Epidermal melanocyte (primary cell): ENCODE measurements at regions not wholly inside any gene's neighbourhood (a gene's known extent, or its start where the extent isn't known, plus 50 kb on each side); places are given as distances from the start of the nearest gene placed in this dataset.
"Not testable (repeated sequence)": the region's sequence is repeated elsewhere in the genome, so short reads cannot be mapped to it uniquely, and the experiment has no call there.

Source experiments
- DNase-seq: peaks from one replicate; pipeline ENCODE4 v3.0.0; 2011; ENCODE audit warnings: low spot score; ENCODE audit not compliant: insufficient read length

- no peak for DNase-seq
These were observed 133.6 kb upstream of the RAP2B start for GRCh38 chr3:153028381-153028780.

DNA sequence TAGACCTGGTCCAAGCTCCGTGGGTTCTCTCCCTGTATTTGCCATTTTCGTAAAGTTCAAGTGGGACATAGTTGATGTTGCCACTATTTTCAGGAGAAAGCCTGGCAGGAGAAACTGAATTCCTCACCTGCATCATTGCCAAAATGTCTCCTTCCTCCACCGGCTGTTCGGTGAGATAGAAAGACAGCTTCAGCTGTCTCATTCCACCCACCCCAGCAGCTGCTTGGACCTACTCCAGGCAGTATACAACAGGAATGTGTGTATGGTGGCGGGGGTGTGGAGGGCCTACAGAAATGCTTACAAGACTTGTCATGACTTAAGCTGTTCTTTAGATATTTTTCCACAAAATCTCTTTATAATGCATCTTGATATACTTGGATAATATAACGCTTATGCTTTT lies 132.7 kb upstream of the RAP2B start:
- no peak for DNase-seq

- no peak for DNase-seq
These were observed 129.1 kb upstream of the RAP2B start for GRCh38 chr3:153032891-153033290.

GRCh38 chr3:153036846-153037245 lies 125.2 kb upstream of the RAP2B start:
- DNase-seq, result no peak

DNA sequence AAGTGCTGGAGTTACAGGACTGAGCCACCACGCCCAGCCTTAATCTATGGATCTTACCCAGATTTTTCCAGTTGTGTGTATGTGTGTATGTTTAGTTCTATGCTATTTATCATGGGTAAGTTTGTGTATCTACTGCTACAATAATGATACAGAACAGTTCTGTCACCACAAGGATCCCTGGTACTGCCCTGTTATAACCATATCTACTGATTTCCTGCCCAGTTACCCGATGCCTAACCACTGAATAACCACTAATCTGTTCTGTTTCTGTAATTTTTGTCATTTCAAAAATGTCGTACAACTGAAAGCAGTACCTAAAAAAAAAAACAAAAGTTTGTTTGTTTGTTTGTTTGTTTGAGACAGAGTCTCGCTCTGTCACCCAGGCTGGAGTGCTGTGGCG lies 123.7 kb upstream of the RAP2B start:
- DNase-seq, result no peak

- DNase-seq, result no peak
These were observed 123.2 kb upstream of the RAP2B start for GRCh38 chr3:153038779-153039178.

DNA sequence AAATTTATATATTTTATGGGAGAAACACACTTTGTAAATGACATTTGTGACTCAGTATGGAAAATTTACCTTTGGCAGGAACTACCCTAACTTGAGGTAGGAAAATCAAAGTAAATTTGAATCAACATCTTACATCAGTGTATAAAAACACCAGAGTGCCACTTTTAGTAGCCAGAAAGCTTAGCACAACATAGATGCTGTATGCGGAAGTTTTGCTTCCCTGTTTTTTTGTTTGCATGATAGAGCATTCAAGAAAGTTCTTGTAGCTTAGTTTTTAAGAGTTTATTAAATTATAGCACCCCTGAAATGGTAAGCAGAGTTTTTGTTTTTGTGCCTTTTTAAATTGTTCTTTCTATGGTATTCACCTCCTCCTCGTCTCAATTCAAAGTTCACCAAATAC lies 120.8 kb upstream of the RAP2B start:
- DNase-seq, result no peak

GRCh38 chr3:153042088-153042487 lies 119.9 kb upstream of the RAP2B start:
- no peak for DNase-seq

DNA sequence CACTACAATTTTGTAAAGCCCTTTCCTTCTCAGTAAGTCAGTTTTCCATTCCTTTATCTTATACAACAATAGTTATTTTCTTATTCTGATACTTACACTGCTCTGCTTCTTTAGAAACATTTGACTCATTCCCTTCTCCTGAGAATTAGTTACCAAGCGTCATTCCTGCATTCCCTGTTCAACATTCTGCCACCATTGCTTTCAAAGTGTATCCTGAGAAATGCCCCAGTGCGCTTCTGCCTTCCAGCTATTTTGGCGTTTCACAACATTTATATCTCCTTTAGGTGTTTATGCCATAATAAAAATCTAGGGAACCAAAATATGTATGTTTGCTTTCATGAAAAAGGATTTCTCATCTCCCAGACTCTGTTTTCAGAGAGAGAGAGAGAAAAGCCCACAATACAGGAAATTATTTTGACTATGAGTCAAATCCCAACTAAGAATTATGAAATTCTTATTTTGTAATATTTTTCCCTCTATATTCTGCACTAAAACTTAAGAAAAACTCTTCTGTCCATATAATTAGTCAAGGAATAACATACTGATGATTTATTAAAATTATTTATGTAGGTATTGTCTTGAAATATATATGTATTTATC lies 118.2 kb upstream of the RAP2B start:
- no peak for DNase-seq

DNA sequence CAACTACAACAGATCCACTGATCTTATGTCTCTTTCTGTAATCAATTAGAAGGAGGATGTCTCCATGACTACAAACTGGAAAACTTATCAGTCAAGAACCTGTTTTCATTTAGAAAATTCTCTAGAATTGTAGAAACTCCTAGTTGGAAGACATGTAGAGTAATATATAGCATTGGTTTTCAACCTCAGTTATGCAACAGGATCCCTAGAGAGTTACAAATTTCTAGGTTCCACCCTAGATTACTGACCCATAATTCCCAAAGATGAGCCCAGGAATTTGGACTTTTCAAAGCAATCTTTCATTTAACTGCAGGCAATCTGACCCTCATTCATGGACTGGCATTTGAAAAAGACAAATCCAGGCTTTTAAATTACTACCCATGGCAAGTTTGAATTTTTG lies 116.9 kb upstream of the RAP2B start:
- no peak for DNase-seq

GRCh38 chr3:153050978-153051377 lies 111.0 kb upstream of the RAP2B start:
- no peak for DNase-seq

DNA sequence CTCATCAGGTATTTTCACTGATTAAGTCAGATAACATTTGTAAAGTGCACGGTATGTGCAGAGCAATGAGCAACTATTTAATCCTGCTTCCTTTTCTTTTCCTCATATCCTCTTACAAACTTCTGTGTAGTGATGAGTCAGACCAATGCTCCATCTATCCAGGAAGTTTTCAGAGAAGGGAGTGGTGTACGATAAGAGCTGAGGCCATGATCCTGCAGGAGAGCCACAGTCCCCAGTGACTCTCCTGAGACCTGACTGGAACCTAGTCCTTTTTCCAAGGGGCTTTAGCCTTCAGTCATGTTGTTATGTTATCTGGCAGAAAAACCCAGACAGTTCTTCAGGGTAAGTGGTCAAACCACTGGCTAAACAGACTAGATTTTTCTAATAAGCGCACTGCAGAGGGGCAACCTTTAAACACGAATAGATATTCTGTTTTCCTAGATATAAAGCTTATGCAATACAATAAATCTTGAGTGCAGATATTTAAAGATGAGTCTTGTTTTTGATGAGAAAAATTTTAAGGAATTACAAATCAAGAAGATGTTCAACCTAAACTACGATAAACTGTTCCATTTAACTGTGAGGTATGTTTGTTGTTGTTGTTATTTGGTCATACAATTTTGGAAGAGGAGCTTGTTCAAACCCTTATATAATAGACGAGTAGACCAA lies 110.5 kb upstream of the RAP2B start:
- no peak for DNase-seq

DNA sequence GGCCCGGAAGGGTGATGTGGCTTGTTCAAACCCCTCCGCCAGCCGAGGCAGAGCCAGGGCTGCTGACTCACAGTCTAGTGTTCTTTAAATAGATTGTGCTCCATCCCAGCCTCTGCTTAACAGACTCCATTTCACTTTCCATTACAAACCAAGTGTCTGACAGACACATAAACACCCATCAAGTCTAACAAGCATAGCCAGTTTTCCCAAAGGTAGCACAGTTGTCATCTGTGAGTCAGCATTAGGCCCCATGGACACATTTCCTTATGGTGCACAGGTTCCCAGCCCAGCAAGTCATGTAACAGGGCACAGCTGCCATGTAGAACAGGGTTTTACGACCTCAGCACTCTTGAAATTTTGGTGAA lies 109.9 kb upstream of the RAP2B start:
- DNase-seq, result no peak

GRCh38 chr3:153055217-153055616 lies 106.8 kb upstream of the RAP2B start:
- no peak for DNase-seq

- no peak for DNase-seq
These were observed 106.2 kb upstream of the RAP2B start for GRCh38 chr3:153055779-153056178.

- DNase-seq, result not testable (repeated sequence)
These were observed 103.9 kb upstream of the RAP2B start for GRCh38 chr3:153058031-153058688.

DNA sequence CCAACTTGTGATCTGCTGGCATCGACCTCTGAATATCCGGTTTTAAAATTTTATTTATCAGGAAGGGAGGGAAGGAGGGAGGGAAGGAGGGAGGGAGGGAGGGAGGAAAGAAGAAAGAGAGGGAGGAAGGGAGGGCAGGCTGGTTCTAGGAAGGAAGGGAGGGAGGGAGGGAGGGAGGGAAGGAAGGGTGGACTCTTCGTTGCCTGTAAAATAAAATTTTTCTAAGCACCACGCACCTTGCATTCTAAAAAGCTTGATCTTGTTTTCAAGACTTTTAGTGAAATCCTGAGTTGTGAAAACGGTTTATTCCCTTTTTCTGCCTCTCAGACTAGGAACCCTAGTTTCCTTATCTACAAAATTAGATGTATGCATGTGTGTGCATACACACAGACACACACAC lies 101.7 kb upstream of the RAP2B start:
- DNase-seq, result no peak

DNA sequence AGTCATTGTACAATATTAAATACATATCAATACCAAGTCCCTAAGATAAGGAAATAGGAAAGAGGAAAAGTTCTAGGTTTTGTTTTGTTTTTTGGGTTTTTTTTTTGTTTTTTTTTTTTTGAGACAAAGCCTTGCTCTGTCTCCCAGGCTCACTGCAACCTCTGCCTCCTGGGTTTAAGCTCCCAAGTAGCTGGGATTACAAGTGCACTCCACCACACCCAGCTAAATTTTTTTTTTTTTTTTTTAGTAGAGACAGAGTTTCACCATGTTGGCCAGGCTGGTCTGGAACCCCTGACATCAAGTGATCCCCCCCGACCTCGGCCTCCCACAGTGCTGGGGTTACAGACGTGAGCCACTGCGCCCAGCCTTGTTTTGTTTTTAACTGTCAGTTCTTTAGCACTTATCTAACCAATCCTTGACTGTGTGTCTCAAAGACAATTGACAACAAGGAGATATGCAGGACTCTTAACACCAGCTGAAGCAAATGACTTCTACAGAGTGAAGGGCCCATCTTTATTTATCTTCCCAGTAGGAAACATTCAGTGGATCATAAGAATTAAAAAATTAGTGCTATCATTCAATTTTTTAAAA lies 100.0 kb upstream of the RAP2B start:
- DNase-seq, result no peak

DNA sequence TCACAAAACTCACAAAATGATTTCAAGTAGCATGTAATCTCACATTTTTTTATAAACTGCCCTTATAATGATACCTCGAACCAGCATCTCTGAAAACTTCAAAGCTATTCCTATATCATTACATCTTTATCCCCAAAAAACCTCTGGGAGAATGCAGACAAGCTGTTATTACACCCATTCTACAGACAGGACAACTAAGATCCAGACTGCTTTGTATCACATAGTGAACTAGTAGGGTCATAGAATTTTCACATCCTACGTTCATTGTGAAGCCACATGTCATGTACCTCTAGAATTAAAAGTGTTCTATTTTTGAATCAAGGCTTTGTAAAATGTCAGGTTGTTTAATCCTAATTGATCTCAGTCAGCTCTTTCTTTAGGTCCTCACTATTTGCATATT lies 98.7 kb upstream of the RAP2B start:
- DNase-seq, result no peak

DNA sequence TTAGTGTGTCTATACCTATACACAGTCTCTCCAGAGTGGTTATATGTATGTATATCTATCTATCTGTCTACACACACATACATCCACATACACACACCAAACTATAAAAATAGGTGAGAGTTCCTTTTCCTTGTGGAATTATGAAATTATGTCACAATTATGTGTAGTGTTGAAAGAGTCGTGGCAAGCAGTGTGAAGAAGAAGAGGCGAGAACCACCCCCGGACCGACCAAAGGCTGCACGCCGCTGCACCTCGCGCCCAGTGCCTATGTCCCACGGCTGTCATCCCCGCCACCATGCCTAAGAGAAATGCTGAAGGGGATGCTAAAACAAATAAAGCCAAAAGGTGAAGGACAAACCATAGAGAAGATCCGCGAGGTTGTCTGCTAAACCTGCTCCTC lies 95.0 kb upstream of the RAP2B start:
- DNase-seq, result no peak

DNA sequence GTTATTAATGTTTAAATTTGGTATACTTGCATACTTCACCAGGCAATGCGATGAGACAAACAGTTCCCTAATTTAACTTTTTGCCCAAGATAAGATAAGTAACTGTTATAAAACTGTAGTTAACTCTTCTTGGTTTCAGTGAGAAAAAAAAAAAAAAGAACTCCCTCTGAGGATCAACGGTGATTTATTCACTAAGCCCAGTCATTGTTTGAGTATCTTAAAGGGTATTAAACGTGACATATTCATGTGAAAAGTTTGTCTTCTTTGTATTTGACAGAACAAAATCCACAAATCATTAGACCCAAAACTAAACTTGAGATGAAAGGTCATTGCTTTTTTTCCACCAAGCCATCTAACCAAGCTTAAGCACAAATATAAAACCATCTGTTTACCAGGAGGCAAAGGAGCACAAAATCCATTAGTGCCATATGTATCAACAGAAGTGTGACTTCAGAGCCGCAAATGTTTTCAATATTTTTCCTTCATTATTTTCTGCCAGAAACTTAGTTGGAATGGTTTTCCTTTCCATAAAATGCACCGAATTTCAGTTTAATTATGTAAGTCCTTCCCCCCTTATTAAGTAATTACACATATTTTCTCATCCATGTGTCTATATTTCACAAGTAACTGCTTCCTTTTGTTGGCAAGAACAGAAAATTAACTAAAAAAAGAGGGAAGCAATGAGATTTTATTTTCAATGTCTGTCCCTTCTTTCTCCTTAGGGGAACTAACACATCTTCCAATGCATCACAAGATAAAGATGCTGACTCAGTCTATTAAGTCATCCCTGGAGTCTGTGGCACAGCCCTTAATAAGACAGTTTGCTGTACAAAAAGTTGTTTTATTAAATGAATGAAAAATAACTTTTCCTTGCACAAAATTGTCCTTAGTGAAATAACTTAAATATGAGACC lies 92.2 kb upstream of the RAP2B start:
- DNase-seq, result peak; percentile 43

GRCh38 chr3:153070511-153070868 lies 91.5 kb upstream of the RAP2B start:
- no peak for DNase-seq
